GM10266 (cell line): ENCODE measurements at regions not wholly inside any gene's neighbourhood (a gene's known extent, or its start where the extent isn't known, plus 50 kb on each side); places are given as distances from the start of the nearest gene placed in this dataset.
"Not testable (repeated sequence)": the region's sequence is repeated elsewhere in the genome, so short reads cannot be mapped to it uniquely, and the experiment has no call there.

ENCODE experiments used
- DNase-seq: peaks from one replicate; pipeline ENCODE4 v3.0.0; 2012; ENCODE audit errors: extremely low spot score
- TF ChIP-seq, protein P1 (sequence below): IDR thresholded peaks from 2 replicates; pipeline ENCODE4 v1.5.1; 2012; ENCODE audit warnings: mild to moderate bottlenecking, low read depth; ENCODE audit not compliant: control insufficient read depth, insufficient read depth; ENCODE audit errors: missing control alignments

DNA sequence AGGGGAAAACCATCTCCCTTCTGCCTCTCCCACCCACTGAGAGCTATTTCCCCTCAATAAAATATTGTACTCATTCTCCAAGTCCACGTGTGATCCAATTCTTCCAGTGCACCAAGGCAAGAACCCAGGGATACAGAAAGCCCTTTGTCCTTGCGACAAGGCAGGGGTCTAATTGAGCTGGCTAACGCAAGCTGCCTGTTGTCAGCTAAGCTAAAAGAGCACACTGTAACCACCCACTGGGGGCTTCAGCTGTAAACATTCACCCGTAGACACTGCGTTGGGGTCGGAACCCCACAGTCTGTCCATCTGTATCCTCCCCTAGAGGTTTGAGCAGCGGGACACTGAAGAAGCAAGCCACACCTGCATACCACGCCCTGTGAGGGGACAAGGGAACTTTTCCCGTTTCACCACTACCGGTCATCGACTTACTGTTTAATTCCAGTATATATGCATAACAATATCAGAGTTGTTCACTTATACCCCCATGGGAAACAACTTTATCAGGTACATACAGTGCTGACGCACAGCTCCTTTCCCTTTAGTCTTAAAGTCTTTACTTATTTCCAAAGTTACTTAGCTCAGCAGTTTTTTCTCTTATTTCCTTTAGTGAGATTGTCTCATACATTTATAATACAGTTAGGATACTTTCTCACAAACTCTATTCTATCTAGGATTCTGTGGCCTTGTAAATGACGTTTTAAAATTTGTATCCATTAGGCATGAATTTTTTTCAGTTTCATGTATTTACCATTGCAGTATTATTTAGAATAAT lies 721.6 kb downstream of the ANKRD7 start:
- no peak for DNase-seq
- TF ChIP-seq, protein P1, sequence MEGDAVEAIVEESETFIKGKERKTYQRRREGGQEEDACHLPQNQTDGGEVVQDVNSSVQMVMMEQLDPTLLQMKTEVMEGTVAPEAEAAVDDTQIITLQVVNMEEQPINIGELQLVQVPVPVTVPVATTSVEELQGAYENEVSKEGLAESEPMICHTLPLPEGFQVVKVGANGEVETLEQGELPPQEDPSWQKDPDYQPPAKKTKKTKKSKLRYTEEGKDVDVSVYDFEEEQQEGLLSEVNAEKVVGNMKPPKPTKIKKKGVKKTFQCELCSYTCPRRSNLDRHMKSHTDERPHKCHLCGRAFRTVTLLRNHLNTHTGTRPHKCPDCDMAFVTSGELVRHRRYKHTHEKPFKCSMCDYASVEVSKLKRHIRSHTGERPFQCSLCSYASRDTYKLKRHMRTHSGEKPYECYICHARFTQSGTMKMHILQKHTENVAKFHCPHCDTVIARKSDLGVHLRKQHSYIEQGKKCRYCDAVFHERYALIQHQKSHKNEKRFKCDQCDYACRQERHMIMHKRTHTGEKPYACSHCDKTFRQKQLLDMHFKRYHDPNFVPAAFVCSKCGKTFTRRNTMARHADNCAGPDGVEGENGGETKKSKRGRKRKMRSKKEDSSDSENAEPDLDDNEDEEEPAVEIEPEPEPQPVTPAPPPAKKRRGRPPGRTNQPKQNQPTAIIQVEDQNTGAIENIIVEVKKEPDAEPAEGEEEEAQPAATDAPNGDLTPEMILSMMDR: no peak

DNA sequence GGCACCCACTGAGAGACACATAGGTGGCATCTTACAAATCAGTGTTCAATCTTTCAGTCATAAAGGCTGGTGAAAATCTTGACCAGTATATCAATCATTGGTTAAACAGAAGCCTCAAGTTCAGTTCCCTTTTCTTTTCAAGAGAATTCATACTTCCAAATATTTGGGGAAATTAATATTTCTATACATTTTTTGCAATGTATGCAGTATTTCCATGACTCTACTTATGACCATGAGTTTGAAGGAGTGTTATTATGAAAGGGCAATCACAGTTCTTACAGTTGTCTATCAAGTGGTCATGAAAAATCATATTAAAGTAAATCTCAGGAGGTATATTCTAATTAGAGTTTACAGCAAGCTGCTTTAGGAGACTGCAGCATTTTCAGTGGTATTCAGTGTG lies 724.0 kb downstream of the ANKRD7 start:
- TF ChIP-seq, protein P1: no peak

DNA sequence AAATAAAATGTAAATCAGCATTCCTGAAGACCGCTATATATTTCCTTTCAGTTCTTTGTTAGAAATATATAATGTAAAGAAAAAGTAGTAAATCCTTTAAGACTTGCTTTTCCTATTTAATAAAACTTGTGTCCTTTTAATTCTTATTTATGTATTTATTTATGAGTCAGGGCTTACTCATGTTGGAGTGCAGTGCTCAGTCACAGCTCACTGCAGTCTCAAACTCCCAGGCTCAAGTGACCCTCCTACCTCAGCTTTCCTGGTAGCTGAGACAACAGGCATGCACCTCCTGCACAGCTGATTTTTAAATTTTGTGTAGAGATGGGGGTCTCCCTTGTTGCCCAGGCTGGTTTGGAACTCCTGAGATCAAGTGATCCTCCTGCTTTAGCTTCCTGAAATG lies 724.5 kb downstream of the ANKRD7 start:
- TF ChIP-seq, protein P1: no peak
- DNase-seq: no peak

More for the DNA sequence above, 724.0 kb downstream of the ANKRD7 start:
- DNase-seq: no peak

DNA sequence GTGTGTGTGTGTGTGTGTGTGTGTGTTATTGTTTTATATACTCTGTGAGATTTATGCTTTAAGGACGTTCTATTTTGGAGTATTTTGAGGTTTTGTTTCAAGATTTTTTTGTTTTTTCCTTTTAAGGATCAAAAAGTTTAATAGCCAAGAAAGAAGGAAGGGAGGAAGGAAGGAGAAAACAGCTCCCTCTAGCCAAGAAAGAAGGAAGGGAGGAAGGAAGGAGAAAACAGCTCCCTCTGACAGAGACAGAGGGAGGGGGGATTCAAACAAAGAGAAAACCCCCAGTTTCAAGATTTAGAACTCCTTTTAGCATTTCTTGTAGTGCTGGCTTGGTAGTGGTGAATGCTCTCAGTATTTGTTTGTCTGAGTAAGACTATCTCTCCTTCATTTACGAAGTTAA lies 731.8 kb downstream of the ANKRD7 start:
- DNase-seq: not testable (repeated sequence)

DNA sequence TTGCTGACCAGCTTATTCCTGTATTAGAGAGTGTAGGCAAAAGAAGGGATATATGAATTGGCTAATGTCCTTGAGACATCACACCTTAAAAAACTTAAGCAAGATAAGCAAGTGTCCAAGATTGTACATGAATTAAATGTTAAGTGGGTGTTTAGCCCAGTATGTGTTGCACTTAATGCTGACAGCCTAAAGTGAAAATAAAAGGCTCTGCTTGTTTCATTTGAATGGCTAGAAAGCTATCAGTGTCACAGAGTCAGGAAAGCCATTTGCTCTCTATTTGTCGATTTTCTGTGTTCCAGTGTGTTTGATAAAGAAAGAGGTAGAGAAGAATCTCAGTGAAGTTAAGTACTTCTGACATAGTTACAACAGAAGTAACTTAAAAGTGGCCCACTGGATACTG lies 744.9 kb downstream of the ANKRD7 start:
- TF ChIP-seq, protein P1: no peak
- no peak for DNase-seq

DNA sequence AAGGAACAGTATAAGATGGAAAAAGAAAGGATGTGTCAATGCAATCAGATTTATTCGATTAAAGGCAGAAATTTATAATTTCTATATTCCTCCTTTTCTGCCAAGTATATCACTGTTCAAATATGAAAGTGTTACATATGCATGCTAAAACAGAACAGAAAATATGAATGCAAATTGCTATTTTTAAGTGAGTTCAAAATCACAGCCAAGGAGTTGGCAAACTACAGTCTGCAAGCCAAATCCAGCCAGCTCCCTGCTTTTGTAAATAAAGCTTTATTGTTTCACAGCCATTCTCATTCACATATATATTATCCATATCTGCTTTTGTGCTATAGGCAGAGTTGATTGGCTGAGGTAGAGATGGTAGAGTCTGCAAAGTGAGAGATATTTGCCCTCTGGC lies 747.2 kb downstream of the ANKRD7 start:
- no peak for DNase-seq
- TF ChIP-seq, protein P1: no peak

DNA sequence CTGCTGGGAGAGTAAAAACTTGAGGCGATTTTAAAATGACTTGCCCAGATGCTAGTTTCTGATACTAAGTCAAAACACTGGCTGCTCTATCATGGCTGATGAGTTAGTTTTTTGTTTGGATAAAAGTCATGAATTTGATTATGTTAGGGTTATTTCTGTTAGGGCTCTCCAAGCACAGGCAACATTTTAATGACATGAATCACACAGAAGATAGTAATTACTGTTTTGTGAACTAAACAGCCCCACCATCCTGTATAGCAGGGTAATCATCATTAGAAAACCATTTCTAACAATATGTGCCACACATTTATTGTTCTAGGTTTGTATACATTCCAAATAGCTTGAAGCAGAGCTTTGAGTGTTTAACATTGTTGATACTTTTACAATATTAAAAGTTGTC lies 750.3 kb downstream of the ANKRD7 start:
- DNase-seq: no peak
- TF ChIP-seq, protein P1: no peak

DNA sequence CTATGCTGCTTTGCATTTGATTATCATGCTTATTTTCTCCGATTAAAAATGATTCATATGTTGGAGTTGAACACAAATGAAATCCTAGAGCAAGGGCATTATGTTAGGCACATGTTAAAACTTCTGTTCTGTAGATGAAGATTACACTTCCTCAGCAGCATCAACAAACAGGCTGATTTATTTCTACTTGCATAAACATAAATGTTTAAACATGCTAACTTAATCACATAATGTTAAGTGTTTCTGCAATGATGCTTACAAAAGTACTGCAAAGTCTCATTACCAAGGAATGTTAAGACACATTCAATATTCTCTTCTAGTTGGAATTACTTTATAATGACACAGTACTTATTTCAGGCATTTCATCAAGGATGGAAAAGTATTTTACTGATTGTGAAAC lies 770.8 kb downstream of the ANKRD7 start:
- DNase-seq: no peak

More for the DNA sequence above, 770.8 kb downstream of the ANKRD7 start:
- TF ChIP-seq, protein P1: no peak
